Osteocyte (in vitro differentiated cells): ENCODE measurements at regions not wholly inside any gene's neighbourhood (a gene's known extent, or its start where the extent isn't known, plus 50 kb on each side); places are given as distances from the start of the nearest gene placed in this dataset.

Experiments used
- DNase-seq: peaks from one replicate; pipeline ENCODE4 v3.0.0; 2021; ENCODE audit warnings: mixed read lengths; ENCODE audit not compliant: unreplicated experiment; ENCODE audit errors: extremely low spot score
- H3K27ac Mint-ChIP-seq: one replicate; pipeline ENCODE4 v1.8.0; 2021; ENCODE audit warnings: mild to moderate bottlenecking, mixed read lengths; ENCODE audit not compliant: unreplicated experiment
- H3K27me3 Mint-ChIP-seq: one replicate; pipeline ENCODE4 v1.8.0; 2021; ENCODE audit warnings: mixed read lengths; ENCODE audit not compliant: unreplicated experiment
- H3K36me3 Mint-ChIP-seq: one replicate; pipeline ENCODE4 v1.8.0; 2021; ENCODE audit warnings: mixed read lengths; ENCODE audit not compliant: unreplicated experiment
- H3K4me1 Mint-ChIP-seq: one replicate; pipeline ENCODE4 v1.8.0; 2021; ENCODE audit warnings: mixed read lengths; ENCODE audit not compliant: unreplicated experiment
- H3K4me3 Mint-ChIP-seq: one replicate; pipeline ENCODE4 v1.8.0; 2021; ENCODE audit warnings: mild to moderate bottlenecking, moderate library complexity, mixed read lengths; ENCODE audit not compliant: unreplicated experiment
- H3K9me3 Mint-ChIP-seq: one replicate; pipeline ENCODE4 v1.8.0; 2021; ENCODE audit warnings: mixed read lengths; ENCODE audit not compliant: unreplicated experiment
- CTCF ChIP-seq: fragments of 200-600 bp; sonication (generic); IDR thresholded peaks from 2 replicates; pipeline ENCODE4 v1.5.0; 2021; ENCODE audit warnings: antibody characterized with exemption, mild to moderate bottlenecking, moderate library complexity

- Mint-ChIP-seq H3K27ac (no peak overlapping the region), H3K27me3 (no peaks in the 10 kb centered on the region), H3K9me3 (no peaks in the 10 kb centered on the region), H3K36me3 (no peaks in the 10 kb centered on the region), H3K4me1 (no peaks in the 10 kb centered on the region), H3K4me3 (no peak overlapping the region)
- TF ChIP-seq CTCF, result no peak
- no peak for DNase-seq
These were observed 108.6 kb upstream of the SLC13A1 start for GRCh38 chr7:123308254-123308951.

- Mint-ChIP-seq H3K27me3 (no peaks in the 10 kb centered on the region), H3K36me3 (no peaks in the 10 kb centered on the region), H3K27ac (no peak overlapping the region), H3K9me3 (peaks cover 17% of the 10 kb centered on the region), H3K4me1 (no peaks in the 10 kb centered on the region), H3K4me3 (no peak overlapping the region)
- DNase-seq, result no peak
- TF ChIP-seq CTCF, result no peak
These were observed 106.1 kb upstream of the SLC13A1 start for GRCh38 chr7:123305840-123306375.

- H3K9me3 Mint-ChIP-seq, result peaks cover 22% of the 10 kb centered on the region
- no peak for TF ChIP-seq CTCF
- no peak for DNase-seq
- H3K36me3 Mint-ChIP-seq, result no peaks in the 10 kb centered on the region
- no peak overlapping the region for H3K4me3 Mint-ChIP-seq
- no peaks in the 10 kb centered on the region for H3K27me3 Mint-ChIP-seq
- H3K4me1 Mint-ChIP-seq, result no peaks in the 10 kb centered on the region
- H3K27ac Mint-ChIP-seq, result no peak overlapping the region
These were observed 104.2 kb upstream of the SLC13A1 start for GRCh38 chr7:123303926-123304325.

GRCh38 chr7:123296965-123297364, 97.2 kb upstream of the SLC13A1 start:
- no peak for TF ChIP-seq CTCF
- Mint-ChIP-seq H3K27ac (no peak overlapping the region), H3K27me3 (no peaks in the 10 kb centered on the region), H3K9me3 (peaks cover 14% of the 10 kb centered on the region), H3K4me3 (no peak overlapping the region), H3K4me1 (no peaks in the 10 kb centered on the region), H3K36me3 (no peaks in the 10 kb centered on the region)
- DNase-seq, result no peak

GRCh38 chr7:123293710-123294109, 93.9 kb upstream of the SLC13A1 start:
- DNase-seq, result no peak
- Mint-ChIP-seq H3K36me3 (no peaks in the 10 kb centered on the region), H3K4me1 (no peaks in the 10 kb centered on the region), H3K9me3 (no peaks in the 10 kb centered on the region), H3K27ac (no peak overlapping the region), H3K4me3 (no peak overlapping the region), H3K27me3 (no peaks in the 10 kb centered on the region)
- TF ChIP-seq CTCF, result no peak
